ENCODE measurements at regions not wholly inside any gene's neighbourhood (a gene's known extent, or its start where the extent isn't known, plus 50 kb on each side); places are given as distances from the start of the nearest gene placed in this dataset.

DNA sequence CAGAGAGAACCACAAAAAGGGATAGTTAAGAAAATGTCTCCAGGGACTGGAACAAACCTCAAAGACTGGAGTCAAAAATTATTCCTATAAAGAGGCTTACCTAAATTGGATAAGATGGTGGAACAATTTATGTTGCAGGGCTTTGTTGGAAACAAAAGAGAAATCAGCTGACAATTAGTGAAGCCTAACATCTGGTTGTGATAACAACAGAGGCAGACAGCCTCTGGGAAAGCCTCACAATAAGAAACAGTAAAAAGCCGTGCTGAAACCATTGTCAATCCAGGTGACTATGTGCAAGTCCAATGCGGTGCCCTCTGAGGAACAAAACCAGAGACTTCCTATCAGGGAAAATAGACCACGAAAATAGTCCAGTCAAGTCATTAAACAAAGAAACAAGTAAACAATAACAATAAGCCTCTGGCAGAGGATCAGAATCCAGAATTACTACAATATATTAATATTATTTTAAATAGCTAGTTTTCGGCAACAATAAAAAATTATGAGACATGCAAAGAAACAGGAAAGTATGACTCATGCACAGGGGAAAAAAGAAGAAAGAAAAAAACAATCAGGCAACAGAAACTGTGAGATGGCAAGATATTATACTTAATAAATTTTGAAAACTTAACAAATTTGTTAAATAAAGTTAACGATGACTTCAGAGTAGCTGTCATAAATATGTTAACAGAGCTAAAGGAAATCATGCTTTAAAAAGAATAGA, 99.7 kb upstream of the RXFP2 start:
- Histone ChIP-seq H2BK12ac (ENCODE audit: low read depth, low read length) (no peak overlapping the region), H3K27me3 (replicated peaks in 1 of 4; ENCODE audit: control insufficient read depth in 3 of 4, extremely low read depth in 1 of 4, insufficient read depth in 3 of 4, low read length in 3 of 4) (no peaks in the 10 kb centered on the region), H3K79me2 (ENCODE audit: control insufficient read depth in 1 of 2, insufficient read depth in 2 of 2, low read length in 2 of 2) (no peaks in the 10 kb centered on the region), H3K9me3 (ENCODE audit: insufficient read depth in 2 of 2, low read depth in 1 of 2, low read length in 1 of 2) (peaks cover 21 to 22% of the 10 kb centered on the region in 2 experiments; a peak in 3 of 4 replicates), H4K8ac (ENCODE audit: extremely low read depth, insufficient read depth, low read length) (no peak overlapping the region), H3K36me3 (ENCODE audit: control insufficient read depth in 2 of 4, insufficient read depth in 4 of 4, low read length in 3 of 4) (no peaks in the 10 kb centered on the region), H3K4me3 (ENCODE audit: extremely low read depth in 1 of 4, insufficient read depth in 2 of 4, low read depth in 3 of 4, low read length in 4 of 4) (no peak overlapping the region), H3K4me1 (replicated peaks in 1 of 4; ENCODE audit: control insufficient read depth in 3 of 4, insufficient read depth in 4 of 4, low read length in 3 of 4) (no peaks in the 10 kb centered on the region), H2BK20ac (ENCODE audit: low read length) (no peak overlapping the region), H2AK5ac (ENCODE audit: low read depth, low read length) (no peak overlapping the region), H4K5ac (ENCODE audit: insufficient read length, low read depth, low read length) (no peak overlapping the region), H4K20me1 (replicated peaks in 1 of 2; ENCODE audit: control insufficient read depth in 1 of 2, insufficient read depth in 2 of 2, low read length in 2 of 2) (no peaks in the 10 kb centered on the region), H3K4ac (replicated peaks; ENCODE audit: insufficient read length, low read depth, low read length) (no peak overlapping the region), H3K9ac (replicated peaks in 1 of 4; ENCODE audit: extremely low read depth in 1 of 4, low read depth in 3 of 4, low read length in 3 of 4) (no peak overlapping the region), H3K18ac (ENCODE audit: extremely low read depth, low read length) (no peak overlapping the region), H3K23ac (ENCODE audit: insufficient read length) (no peak overlapping the region), H3K14ac (ENCODE audit: insufficient read length) (no peak overlapping the region), H4K91ac (replicated peaks; ENCODE audit: insufficient read length, low read length) (no peak overlapping the region), H3K79me1 (ENCODE audit: low read depth, low read length) (no peaks in the 10 kb centered on the region), H3K23me2 (ENCODE audit: low read depth, low read length) (no peaks in the 10 kb centered on the region), H3K27ac (ENCODE audit: low read depth, low read length) (no peak overlapping the region), H2AFZ (ENCODE audit: low read length) (no peak overlapping the region), H3K56ac (replicated peaks; ENCODE audit: insufficient read length, low read depth, low read length) (no peak overlapping the region), H3K4me2 (ENCODE audit: insufficient read depth in 1 of 2, low read depth in 2 of 2, low read length in 2 of 2) (no peak overlapping the region), H2BK15ac (ENCODE audit: low read length) (no peak overlapping the region), H2BK120ac (replicated peaks; ENCODE audit: low read depth, low read length) (no peak overlapping the region), H2BK5ac (ENCODE audit: low read depth, low read length) (no peak overlapping the region)
- FAIRE-seq (no peak), DNase-seq (ENCODE audit: low read depth in 1 of 2, low spot score in 2 of 2) (no peak)
- POLR2A ChIA-PET (ENCODE audit: partially characterized antibody) = no interaction called here
- CTCF ChIA-PET (ENCODE audit: partially characterized antibody) = interaction anchor here (0.8 kb wide), 1 partner anchor 102 kb away, joined by 3 read pairs; no protein-coding TSS in a partner anchor
- WGBS, 2 experiments (ENCODE audit: extremely low coverage in 1 of 2, insufficient coverage in 1 of 2, insufficient read length in 1 of 2, insufficient replicate concordance in 2 of 2, low coverage in 1 of 2, low lambda C conversion rate in 2 of 2, missing lambda C conversion rate in 1 of 2) = 88% methylated on average over 5 of the region's 5 CpGs; no CpG with 5 or more reads in 1 of the 2 experiments
- TF ChIP-seq CBX8 (IDR thresholded peaks at IDR 0.05; ENCODE audit: borderline replicate concordance, low read depth, low read length) (no peak), NANOG (IDR thresholded peaks at IDR 0.05; ENCODE audit: insufficient read depth, low read depth, low read length, poor library complexity, severe bottlenecking) (no peak), POLR2AphosphoS5 (IDR thresholded peaks at IDR 0.05; ENCODE audit: low read depth, low read length) (no peak), HDAC6 (IDR thresholded peaks at IDR 0.05; ENCODE audit: low read depth, low read length) (no peak), RBBP5 (IDR thresholded peaks at IDR 0.05; ENCODE audit: borderline replicate concordance, low read depth, low read length) (no peak), HDAC2 (IDR thresholded peaks at IDR 0.05; ENCODE audit: borderline replicate concordance in 1 of 2, low read depth in 2 of 2, low read length in 2 of 2) (no peak), TAF1 (IDR thresholded peaks at IDR 0.05; ENCODE audit: low read depth, low read length) (no peak), KDM5A (IDR thresholded peaks at IDR 0.05; ENCODE audit: low read length) (no peak), SP1 (IDR thresholded peaks at IDR 0.05; ENCODE audit: low read depth, low read length) (no peak), CREB1 (IDR thresholded peaks at IDR 0.05) (no peak), TEAD4 (IDR thresholded peaks at IDR 0.05; ENCODE audit: low read depth, low read length) (no peak), CHD2 (IDR thresholded peaks at IDR 0.05; ENCODE audit: low read length) (no peak)
- TF ChIP-seq, protein P1, sequence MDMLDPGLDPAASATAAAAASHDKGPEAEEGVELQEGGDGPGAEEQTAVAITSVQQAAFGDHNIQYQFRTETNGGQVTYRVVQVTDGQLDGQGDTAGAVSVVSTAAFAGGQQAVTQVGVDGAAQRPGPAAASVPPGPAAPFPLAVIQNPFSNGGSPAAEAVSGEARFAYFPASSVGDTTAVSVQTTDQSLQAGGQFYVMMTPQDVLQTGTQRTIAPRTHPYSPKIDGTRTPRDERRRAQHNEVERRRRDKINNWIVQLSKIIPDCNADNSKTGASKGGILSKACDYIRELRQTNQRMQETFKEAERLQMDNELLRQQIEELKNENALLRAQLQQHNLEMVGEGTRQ (IDR thresholded peaks at IDR 0.05; ENCODE audit: low read length) = no peak
